Thyroid gland (tissue), 4 donors: ENCODE measurements at regions not wholly inside any gene's neighbourhood (a gene's known extent, or its start where the extent isn't known, plus 50 kb on each side); places are given as distances from the start of the nearest gene placed in this dataset.

Experiments used
- DNase-seq, 2 donors: peaks; one replicate each; pipeline ENCODE4 v3.0.0-alpha.2; 2019
- H3K27ac ChIP-seq, 3 donors: fragments of 200-600 bp; sonication (generic); 1 replicate in 2 of 3; 2 replicates in 1 of 3; pipeline ENCODE4 v1.5.1; 2016 to 2019; ENCODE audit warnings: mild to moderate bottlenecking in 1 of 3, moderate library complexity in 1 of 3
- H3K27me3 ChIP-seq: fragments of 200-600 bp; sonication (generic); one replicate; pipeline ENCODE4 v1.5.1; 2019
- H3K36me3 ChIP-seq, 2 donors: fragments of 200-600 bp; sonication (generic); one replicate each; pipeline ENCODE4 v1.5.1; 2016 to 2019
- H3K4me1 ChIP-seq, 2 donors: fragments of 200-600 bp; sonication (generic); one replicate each; pipeline ENCODE4 v1.5.1; 2017 to 2019
- H3K4me3 ChIP-seq, 3 donors: fragments of 200-600 bp; sonication (generic); replicated peaks in 1 of 3; 1 replicate in 2 of 3; 2 replicates in 1 of 3; pipeline ENCODE4 v1.5.1; 2016; ENCODE audit warnings: mild to moderate bottlenecking in 1 of 3
- H3K9me3 ChIP-seq: fragments of 200-600 bp; sonication (generic); one replicate; pipeline ENCODE4 v1.5.1; 2017
- POLR2A ChIP-seq, 2 donors: fragments of 450-650 bp; IDR thresholded peaks; one replicate each; pipeline ENCODE4 v1.6.1; 2017; ENCODE audit warnings: antibody characterized with exemption in 2 of 2, mild to moderate bottlenecking in 2 of 2, moderate library complexity in 1 of 2
- WGBS, 2 donors: methylation state at CpG; one replicate each; pipeline ENCODE4 v1.1.5; 2017; 5-methylcytosine and 5-hydroxymethylcytosine counted together
- intact Hi-C: fragments of 100-400 bp; cut with DNase I; formaldehyde crosslinking; loops from one replicate; pipeline ENCODE4 v1.15.1; 2023
- TF ChIP-seq, protein P1 (sequence below), 6 experiments: fragments of 200-600 bp in 3 of 6; fragments of 450-650 bp in 3 of 6; sonication (generic) in 3 of 6; IDR thresholded peaks; one replicate each; pipeline ENCODE4 v1.5.1; 2016 to 2019; ENCODE audit warnings: antibody characterized with exemption in 6 of 6, mild to moderate bottlenecking in 2 of 6, inconsistent platforms in 1 of 6, moderate library complexity in 1 of 6

DNA sequence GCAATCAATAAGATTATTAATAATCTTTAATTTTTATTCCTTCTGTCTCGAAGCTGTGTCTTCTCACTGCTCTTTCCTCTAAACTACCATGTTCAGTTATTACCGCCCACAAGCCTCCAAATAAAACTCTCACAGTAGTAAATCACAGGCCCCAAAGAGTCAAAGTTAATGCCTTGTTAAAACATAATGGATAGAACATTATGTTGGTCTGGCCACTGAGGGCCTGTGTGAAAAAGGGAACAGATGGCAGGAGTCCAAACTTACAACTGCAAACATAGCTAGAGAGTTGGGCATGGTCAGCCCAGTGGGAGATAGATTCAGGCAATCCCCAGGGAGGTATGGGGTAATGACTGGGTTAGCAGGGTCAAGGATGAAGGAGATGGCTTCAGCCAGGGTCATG lies 84.6 kb upstream of the TNIP3 start:
- intact Hi-C loops = no loop called here
- Histone ChIP-seq H3K4me1 (no peaks in the 10 kb centered on the region), H3K27ac (no peak overlapping the region), H3K4me3 (no peak overlapping the region), H3K27me3 (no peaks in the 10 kb centered on the region), H3K36me3 (no peaks in the 10 kb centered on the region), H3K9me3 (no peaks in the 10 kb centered on the region)
- TF ChIP-seq, protein P1, sequence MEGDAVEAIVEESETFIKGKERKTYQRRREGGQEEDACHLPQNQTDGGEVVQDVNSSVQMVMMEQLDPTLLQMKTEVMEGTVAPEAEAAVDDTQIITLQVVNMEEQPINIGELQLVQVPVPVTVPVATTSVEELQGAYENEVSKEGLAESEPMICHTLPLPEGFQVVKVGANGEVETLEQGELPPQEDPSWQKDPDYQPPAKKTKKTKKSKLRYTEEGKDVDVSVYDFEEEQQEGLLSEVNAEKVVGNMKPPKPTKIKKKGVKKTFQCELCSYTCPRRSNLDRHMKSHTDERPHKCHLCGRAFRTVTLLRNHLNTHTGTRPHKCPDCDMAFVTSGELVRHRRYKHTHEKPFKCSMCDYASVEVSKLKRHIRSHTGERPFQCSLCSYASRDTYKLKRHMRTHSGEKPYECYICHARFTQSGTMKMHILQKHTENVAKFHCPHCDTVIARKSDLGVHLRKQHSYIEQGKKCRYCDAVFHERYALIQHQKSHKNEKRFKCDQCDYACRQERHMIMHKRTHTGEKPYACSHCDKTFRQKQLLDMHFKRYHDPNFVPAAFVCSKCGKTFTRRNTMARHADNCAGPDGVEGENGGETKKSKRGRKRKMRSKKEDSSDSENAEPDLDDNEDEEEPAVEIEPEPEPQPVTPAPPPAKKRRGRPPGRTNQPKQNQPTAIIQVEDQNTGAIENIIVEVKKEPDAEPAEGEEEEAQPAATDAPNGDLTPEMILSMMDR (IDR thresholded peaks at IDR 0.05) = no peak
- no peak for DNase-seq
- WGBS, 2 donors = 93 to 97% methylated on average over 2 of the region's 2 CpGs

DNA sequence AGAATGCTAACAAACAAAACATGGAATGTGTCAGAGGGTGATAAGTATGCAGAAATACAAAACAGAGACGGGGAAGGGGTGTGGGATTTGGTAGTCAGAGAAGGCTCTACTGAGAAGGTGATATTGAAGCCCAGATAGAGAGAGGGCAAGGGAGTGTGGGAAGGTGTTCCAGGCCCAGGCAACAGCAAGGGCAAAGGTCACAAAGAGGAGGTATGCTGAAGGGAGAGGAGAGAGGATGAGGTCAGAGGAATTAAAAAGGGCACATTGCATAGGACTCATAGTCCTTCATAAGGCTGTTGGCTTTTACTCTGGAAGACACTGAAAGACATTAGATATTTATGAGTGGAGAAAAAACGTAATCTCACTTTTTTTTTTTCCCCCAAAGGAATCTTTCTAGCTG lies 82.6 kb upstream of the TNIP3 start:
- Histone ChIP-seq H3K36me3 (no peaks in the 10 kb centered on the region), H3K4me3 (no peak overlapping the region), H3K9me3 (no peaks in the 10 kb centered on the region), H3K4me1 (no peaks in the 10 kb centered on the region), H3K27me3 (no peaks in the 10 kb centered on the region), H3K27ac (no peak overlapping the region)
- DNase-seq = no peak
- WGBS, 2 donors = 79 to 85% methylated on average over 2 of the region's 2 CpGs
- TF ChIP-seq, protein P1 (IDR thresholded peaks at IDR 0.05) = no peak
- no peak for TF ChIP-seq POLR2A (IDR thresholded peaks at IDR 0.05)
- intact Hi-C loops = no loop called here

DNA sequence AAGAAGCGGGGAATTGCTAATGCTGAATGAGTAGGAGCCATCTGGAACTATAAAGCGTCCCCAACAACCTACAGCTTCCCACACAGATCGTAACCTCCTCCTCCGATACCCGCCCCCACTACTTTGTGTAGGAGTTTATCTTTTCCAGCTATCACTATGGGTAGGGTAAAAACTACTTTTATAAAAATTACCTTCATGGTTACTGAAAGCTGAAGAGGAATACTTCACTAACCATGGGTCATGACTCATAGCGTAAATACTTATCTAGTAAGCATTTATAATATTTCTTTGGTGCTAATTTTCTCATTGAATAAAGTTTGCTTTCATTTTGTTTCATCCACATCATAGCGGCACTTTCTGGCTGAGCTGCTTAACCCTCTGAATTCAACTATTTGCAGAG lies 79.4 kb upstream of the TNIP3 start:
- no peak for DNase-seq
- Histone ChIP-seq H3K4me1 (no peaks in the 10 kb centered on the region), H3K4me3 (no peak overlapping the region), H3K9me3 (no peaks in the 10 kb centered on the region), H3K27me3 (no peaks in the 10 kb centered on the region), H3K36me3 (no peaks in the 10 kb centered on the region), H3K27ac (no peak overlapping the region)
- WGBS, 2 donors = 78 to 85% methylated on average over 7 of the region's 7 CpGs
- TF ChIP-seq, protein P1 (IDR thresholded peaks at IDR 0.05) = no peak
- TF ChIP-seq POLR2A (IDR thresholded peaks at IDR 0.05) = no peak
- intact Hi-C loops = no loop called here

DNA sequence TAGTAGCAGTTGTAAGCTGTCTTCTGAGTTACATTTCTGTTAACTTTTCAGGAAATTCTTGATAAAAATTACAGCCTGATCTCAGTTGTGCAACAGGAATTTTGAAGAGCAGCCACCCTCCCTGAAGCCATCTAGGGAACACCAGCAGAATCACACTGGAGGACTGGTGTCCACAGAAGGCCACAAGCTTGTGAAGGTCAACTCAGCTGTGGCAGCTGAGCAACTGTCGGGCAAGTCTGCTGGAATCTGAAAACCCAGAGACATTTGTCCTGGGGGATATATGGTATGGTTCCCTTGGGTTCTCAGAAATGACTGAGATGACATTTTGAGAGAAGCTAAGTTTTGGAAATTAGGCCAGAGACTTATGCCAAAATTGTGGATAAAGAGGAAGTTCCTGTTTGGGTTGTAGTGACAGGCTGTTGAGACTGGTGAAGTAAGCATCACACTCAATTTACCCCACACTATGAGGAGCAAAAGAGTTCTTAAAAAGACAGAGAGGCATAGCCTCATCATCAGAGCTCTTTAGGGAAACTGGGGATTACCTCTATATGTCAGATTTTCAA lies 78.1 kb upstream of the TNIP3 start:
- no peak overlapping the region for H3K27ac ChIP-seq
- H3K9me3 ChIP-seq = no peaks in the 10 kb centered on the region
- TF ChIP-seq POLR2A (IDR thresholded peaks at IDR 0.05) = no peak
- TF ChIP-seq, protein P1 (IDR thresholded peaks at IDR 0.05) = no peak
- H3K4me3 ChIP-seq = no peak overlapping the region
- WGBS, 2 donors = 85 to 88% methylated on average over 1 of the region's 1 CpG
- H3K4me1 ChIP-seq = no peaks in the 10 kb centered on the region
- intact Hi-C loops = no loop called here
- no peak for DNase-seq
- no peaks in the 10 kb centered on the region for H3K36me3 ChIP-seq
- H3K27me3 ChIP-seq = no peaks in the 10 kb centered on the region

DNA sequence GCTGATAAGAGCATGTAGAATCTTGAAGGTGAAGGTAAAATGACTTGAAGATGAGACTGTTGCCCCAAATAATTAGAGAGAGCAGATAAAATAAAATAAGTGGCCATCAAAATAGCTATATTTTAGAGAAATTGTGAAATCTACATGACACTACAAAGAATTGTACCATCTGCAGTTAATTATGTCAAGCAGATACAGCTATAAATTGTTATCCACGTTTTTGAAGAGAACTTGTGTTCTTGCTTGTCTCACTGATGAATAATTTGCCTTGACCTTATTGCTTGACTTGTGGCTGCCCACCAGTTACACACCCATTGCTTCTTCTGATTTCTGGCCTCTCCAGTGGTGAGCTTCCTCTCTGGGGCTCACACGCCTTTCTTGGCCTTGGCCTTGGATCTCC lies 75.8 kb upstream of the TNIP3 start:
- Histone ChIP-seq H3K36me3 (no peaks in the 10 kb centered on the region), H3K9me3 (no peaks in the 10 kb centered on the region), H3K27me3 (no peaks in the 10 kb centered on the region), H3K27ac (no peak overlapping the region), H3K4me3 (no peak overlapping the region), H3K4me1 (no peaks in the 10 kb centered on the region)
- DNase-seq = no peak
- intact Hi-C loops = no loop called here
- 60 to 86% methylated on average over 2 of the region's 2 CpGs for WGBS, 2 donors
- TF ChIP-seq POLR2A (IDR thresholded peaks at IDR 0.05) = no peak
- TF ChIP-seq, protein P1 (IDR thresholded peaks at IDR 0.05) = no peak
